HepG2 (cell line): ENCODE measurements at regions not wholly inside any gene's neighbourhood (a gene's known extent, or its start where the extent isn't known, plus 50 kb on each side); places are given as distances from the start of the nearest gene placed in this dataset.
"Not testable (repeated sequence)": the region's sequence is repeated elsewhere in the genome, so short reads cannot be mapped to it uniquely, and the experiment has no call there.

ENCODE experiments used
- ATF3 ChIP-seq: sonication (generic); formaldehyde crosslinking; IDR thresholded peaks from 2 replicates; pipeline ENCODE4 v1.4.0; 2020; ENCODE audit warnings: missing genetic modification reagents
- CHCHD3 ChIP-seq: sonication (generic); formaldehyde crosslinking; IDR thresholded peaks from 2 replicates; pipeline ENCODE4 v1.8.0; 2022; ENCODE audit warnings: mild to moderate bottlenecking, missing genetic modification reagents, moderate library complexity
- CTCF ChIP-seq: sonication (generic); formaldehyde crosslinking; IDR thresholded peaks from 2 replicates; pipeline ENCODE4 v1.5.0; 2020; ENCODE audit warnings: mild to moderate bottlenecking, missing genetic modification reagents, moderate library complexity
- EP300 ChIP-seq, 3 experiments: sonication (generic) in 1 of 3; formaldehyde crosslinking in 1 of 3; IDR thresholded peaks; 2 replicates each; pipeline versions ENCODE4 v1.5.1 to v1.6.1; 2011 to 2020; ENCODE audit warnings: low read depth in 2 of 3, low read length in 2 of 3, borderline replicate concordance in 1 of 3, improper control_type of control experiment in 1 of 3, mild to moderate bottlenecking in 1 of 3, missing genetic modification reagents in 1 of 3, moderate library complexity in 1 of 3
- KLF16 ChIP-seq, 2 experiments: sonication (generic) in 1 of 2; formaldehyde crosslinking in 1 of 2; IDR thresholded peaks; 2 replicates each; pipeline versions ENCODE4 v1.6.1 to v1.8.0; 2016 to 2023; ENCODE audit warnings: missing genetic modification reagents in 2 of 2, missing compliant biosample characterization in 1 of 2
- KLF9 ChIP-seq: IDR thresholded peaks from 2 replicates; pipeline ENCODE4 v1.6.1; 2016; ENCODE audit warnings: low read depth
- MAFK ChIP-seq, 2 experiments: IDR thresholded peaks in 1 of 2; conservative IDR thresholded peaks in 1 of 2; 2 replicates each; pipeline ENCODE4 v1.6.1; 2011; ENCODE audit warnings: improper control_type of control experiment in 2 of 2, low read length in 2 of 2
- POLR2AphosphoS5 ChIP-seq: IDR thresholded peaks from 2 replicates; pipeline ENCODE4 v1.6.1; 2012; ENCODE audit warnings: low read depth, low read length
- PRDM10 ChIP-seq: sonication (generic); formaldehyde crosslinking; IDR thresholded peaks from 2 replicates; pipeline ENCODE4 v1.4.0; 2020; ENCODE audit warnings: low read depth, missing genetic modification reagents
- RAD21 ChIP-seq: fragments of 450-650 bp; formaldehyde crosslinking; IDR thresholded peaks from 2 replicates; pipeline ENCODE4 v1.5.0; 2020; ENCODE audit warnings: mild to moderate bottlenecking
- TCF12 ChIP-seq, 2 experiments: fragments of 450-650 bp in 1 of 2; sonication (generic) in 1 of 2; formaldehyde crosslinking in 1 of 2; IDR thresholded peaks; 2 replicates each; pipeline versions ENCODE4 v1.6.1 to v1.8.0; 2017 to 2022; ENCODE audit warnings: antibody characterized with exemption in 1 of 2, mild to moderate bottlenecking in 1 of 2, missing genetic modification reagents in 1 of 2, moderate library complexity in 1 of 2
- THYN1 ChIP-seq: sonication (generic); formaldehyde crosslinking; IDR thresholded peaks from 2 replicates; pipeline ENCODE4 v1.8.1; 2023; ENCODE audit warnings: low read depth, mild to moderate bottlenecking, moderate library complexity, missing genetic modification reagents, borderline replicate concordance
- ZNF24 ChIP-seq: fragments of 450-650 bp; IDR thresholded peaks from 2 replicates; pipeline ENCODE4 v1.6.1; 2017; ENCODE audit warnings: antibody characterized with exemption, mild to moderate bottlenecking
- ZNF644 ChIP-seq: IDR thresholded peaks from 2 replicates; pipeline ENCODE4 v1.6.1; 2016; ENCODE audit warnings: low read depth

GRCh38 chr4:189654396-189654795 lies 286.3 kb upstream of the FRG1 start:
- TF ChIP-seq CTCF (CRISPR knock-in tag); TCF12 (IDR thresholded peaks at IDR 0.05); TCF12 (CRISPR knock-in tag; IDR thresholded peaks at IDR 0.05); PRDM10 (CRISPR knock-in tag); POLR2AphosphoS5; EP300 (IDR thresholded peaks at IDR 0.05; ENCODE audit: low read depth in 2 of 2, low read length in 2 of 2); EP300 (CRISPR knock-in tag; IDR thresholded peaks at IDR 0.05; ENCODE audit: borderline replicate concordance); THYN1 (CRISPR knock-in tag); KLF9 (CRISPR knock-in tag); KLF16 (CRISPR knock-in tag; IDR thresholded peaks at IDR 0.05); ZNF644; MAFK (conservative IDR thresholded peaks at IDR 0.05 in 1 of 2, IDR thresholded peaks at IDR 0.05 in 1 of 2; ENCODE audit: low read length in 2 of 2); ATF3 (CRISPR knock-in tag); CHCHD3 (CRISPR knock-in tag); RAD21 (CRISPR knock-in tag); ZNF24: not testable (repeated sequence)
